ENCODE measurements at regions not wholly inside any gene's neighbourhood (a gene's known extent, or its start where the extent isn't known, plus 50 kb on each side); places are given as distances from the start of the nearest gene placed in this dataset.

DNA sequence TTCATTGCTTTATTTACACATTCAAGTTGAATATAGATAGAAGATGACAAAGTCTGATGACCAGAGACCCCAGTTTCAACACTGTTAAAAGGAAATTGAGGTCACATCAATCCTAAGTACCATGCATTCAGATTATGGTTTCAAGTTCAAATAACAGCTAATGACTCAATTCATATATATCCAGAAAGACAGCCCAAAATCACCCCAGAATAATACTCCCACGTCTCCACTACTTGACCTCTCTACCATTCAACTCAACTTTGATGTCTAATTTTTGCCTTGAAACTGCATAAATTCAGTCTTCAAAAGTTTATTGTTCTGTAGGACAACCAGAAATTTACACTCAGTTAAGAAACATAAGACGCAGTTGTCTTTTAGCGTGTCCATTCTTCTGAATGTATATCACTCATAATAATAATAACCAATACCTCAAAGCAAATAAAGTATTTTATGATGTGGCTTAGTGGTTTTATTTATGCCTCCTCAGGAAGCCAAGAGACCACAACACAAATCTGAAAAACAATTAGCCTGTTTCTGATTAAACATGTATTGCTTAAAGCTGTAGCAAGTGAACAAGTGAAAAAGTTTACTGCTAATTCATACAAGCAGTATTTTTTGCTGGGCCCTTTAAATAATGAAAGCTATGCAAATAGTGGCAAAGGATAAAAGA is 569.0 kb downstream of the LTN1 start:
- TF ChIP-seq, protein P1, sequence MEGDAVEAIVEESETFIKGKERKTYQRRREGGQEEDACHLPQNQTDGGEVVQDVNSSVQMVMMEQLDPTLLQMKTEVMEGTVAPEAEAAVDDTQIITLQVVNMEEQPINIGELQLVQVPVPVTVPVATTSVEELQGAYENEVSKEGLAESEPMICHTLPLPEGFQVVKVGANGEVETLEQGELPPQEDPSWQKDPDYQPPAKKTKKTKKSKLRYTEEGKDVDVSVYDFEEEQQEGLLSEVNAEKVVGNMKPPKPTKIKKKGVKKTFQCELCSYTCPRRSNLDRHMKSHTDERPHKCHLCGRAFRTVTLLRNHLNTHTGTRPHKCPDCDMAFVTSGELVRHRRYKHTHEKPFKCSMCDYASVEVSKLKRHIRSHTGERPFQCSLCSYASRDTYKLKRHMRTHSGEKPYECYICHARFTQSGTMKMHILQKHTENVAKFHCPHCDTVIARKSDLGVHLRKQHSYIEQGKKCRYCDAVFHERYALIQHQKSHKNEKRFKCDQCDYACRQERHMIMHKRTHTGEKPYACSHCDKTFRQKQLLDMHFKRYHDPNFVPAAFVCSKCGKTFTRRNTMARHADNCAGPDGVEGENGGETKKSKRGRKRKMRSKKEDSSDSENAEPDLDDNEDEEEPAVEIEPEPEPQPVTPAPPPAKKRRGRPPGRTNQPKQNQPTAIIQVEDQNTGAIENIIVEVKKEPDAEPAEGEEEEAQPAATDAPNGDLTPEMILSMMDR (conservative IDR thresholded peaks at IDR 0.05 in 1 of 2, IDR thresholded peaks at IDR 0.05 in 1 of 2; ENCODE audit: extremely low read depth in 1 of 2, insufficient read depth in 1 of 2, low read depth in 1 of 2, low read length in 2 of 2) = no peak
- TF ChIP-seq EZH2 (IDR thresholded peaks at IDR 0.05; ENCODE audit: borderline replicate concordance, low read length) = no peak
